NCI-H510A treated with DMSO at 0.1 percent for 48 hours (cell line): ENCODE measurements at regions not wholly inside any gene's neighbourhood (a gene's known extent, or its start where the extent isn't known, plus 50 kb on each side); places are given as distances from the start of the nearest gene placed in this dataset.

ENCODE experiments used
- DNase-seq: peaks from one replicate; lab custom pipeline; 2025; lab: John Stamatoyannopoulos, UW

GRCh38 chr1:187236199-187236598 is 407.4 kb downstream of the PLA2G4A start:
- no peak for DNase-seq

GRCh38 chr1:187236676-187237075 is 407.9 kb downstream of the PLA2G4A start:
- no peak for DNase-seq

- no peak for DNase-seq
These were observed 408.8 kb downstream of the PLA2G4A start for GRCh38 chr1:187237542-187237941.

- no peak for DNase-seq
These were observed 413.2 kb downstream of the PLA2G4A start for GRCh38 chr1:187241971-187242370.

- DNase-seq, result peak; percentile 64
These were observed 415.9 kb downstream of the PLA2G4A start for GRCh38 chr1:187244623-187245022.

- no peak for DNase-seq
These were observed 416.5 kb downstream of the PLA2G4A start for GRCh38 chr1:187245201-187245600.

- DNase-seq, result no peak
These were observed 420.4 kb downstream of the PLA2G4A start for GRCh38 chr1:187249196-187249595.

- DNase-seq, result no peak
These were observed 424.2 kb downstream of the PLA2G4A start for GRCh38 chr1:187252923-187253322.

- DNase-seq, result no peak
These were observed 428.7 kb downstream of the PLA2G4A start for GRCh38 chr1:187257476-187257875.

- DNase-seq, result no peak
These were observed 432.9 kb downstream of the PLA2G4A start for GRCh38 chr1:187261637-187262036.

GRCh38 chr1:187262731-187263130 is 434.0 kb downstream of the PLA2G4A start:
- DNase-seq, result no peak

- peak; percentile 68 for DNase-seq
These were observed 436.4 kb downstream of the PLA2G4A start for GRCh38 chr1:187264995-187265602.

- no peak for DNase-seq
These were observed 437.3 kb downstream of the PLA2G4A start for GRCh38 chr1:187266051-187266450.

- no peak for DNase-seq
These were observed 439.1 kb downstream of the PLA2G4A start for GRCh38 chr1:187267827-187268226.

GRCh38 chr1:187270256-187270655 is 441.5 kb downstream of the PLA2G4A start:
- no peak for DNase-seq

- DNase-seq, result peak; percentile 19
These were observed 446.6 kb downstream of the PLA2G4A start for GRCh38 chr1:187275346-187275745.

GRCh38 chr1:187275985-187276575 is 447.3 kb downstream of the PLA2G4A start:
- DNase-seq, result no peak

GRCh38 chr1:187276677-187277076 is 447.9 kb downstream of the PLA2G4A start:
- no peak for DNase-seq

- no peak for DNase-seq
These were observed 451.3 kb downstream of the PLA2G4A start for GRCh38 chr1:187280031-187280430.

GRCh38 chr1:187281085-187281484 is 452.3 kb downstream of the PLA2G4A start:
- no peak for DNase-seq

- no peak for DNase-seq
These were observed 455.2 kb downstream of the PLA2G4A start for GRCh38 chr1:187283984-187284383.

- no peak for DNase-seq
These were observed 465.9 kb downstream of the PLA2G4A start for GRCh38 chr1:187294421-187295201.

- DNase-seq, result no peak
These were observed 471.3 kb downstream of the PLA2G4A start for GRCh38 chr1:187300081-187300480.
